A549 (cell line): ENCODE measurements at regions not wholly inside any gene's neighbourhood (a gene's known extent, or its start where the extent isn't known, plus 50 kb on each side); places are given as distances from the start of the nearest gene placed in this dataset.

ENCODE experiments used
- CTCF ChIP-seq: fragments of >200 bp; sonication (Bioruptor Twin); formaldehyde crosslinking; IDR thresholded peaks from 3 replicates; pipeline ENCODE4 v1.5.1; 2016
- EP300 ChIP-seq, 2 experiments: fragments of >200 bp; sonication (Bioruptor Twin); formaldehyde crosslinking; IDR thresholded peaks; 2 replicates in 1 of 2; 3 replicates in 1 of 2; pipeline ENCODE4 v1.6.1; 2016 to 2017
- ESRRA ChIP-seq: fragments of 150-350 bp; IDR thresholded peaks from 2 replicates; pipeline ENCODE4 v1.6.1; 2014; ENCODE audit warnings: mild to moderate bottlenecking, low read length, borderline replicate concordance
- FOSL2 ChIP-seq, 2 experiments: fragments of 450-650 bp in 1 of 2; fragments of >200 bp in 1 of 2; sonication (Bioruptor Twin) in 1 of 2; formaldehyde crosslinking; IDR thresholded peaks; 2 replicates each; pipeline versions ENCODE4 v1.5.0 to v1.6.1; 2016 to 2020; ENCODE audit warnings: mild to moderate bottlenecking in 1 of 2, moderate library complexity in 1 of 2
- GATA3 ChIP-seq: IDR thresholded peaks from 2 replicates; pipeline ENCODE4 v1.6.1; 2012; ENCODE audit warnings: borderline replicate concordance
- JUN ChIP-seq, 2 experiments: fragments of >200 bp; sonication (Bioruptor Twin); formaldehyde crosslinking; IDR thresholded peaks; 2 replicates in 1 of 2; 3 replicates in 1 of 2; pipeline ENCODE4 v1.6.1; 2016 to 2017
- MAFK ChIP-seq: fragments of 450-650 bp; IDR thresholded peaks from 2 replicates; pipeline ENCODE4 v1.6.1; 2014; ENCODE audit not compliant: partially characterized antibody
- MAX ChIP-seq: IDR thresholded peaks from 2 replicates; pipeline ENCODE4 v1.6.1; 2012
- MYC ChIP-seq: IDR thresholded peaks from 2 replicates; pipeline ENCODE4 v1.6.1; 2012; ENCODE audit warnings: mild to moderate bottlenecking, inconsistent platforms, low read length, improper control_type of control experiment, borderline replicate concordance
- POLR2A ChIP-seq: IDR thresholded peaks from 2 replicates; pipeline ENCODE4 v1.6.1; 2012; ENCODE audit warnings: mild to moderate bottlenecking, low read length
- REST ChIP-seq: fragments of 200-600 bp; sonication (generic); IDR thresholded peaks from 2 replicates; pipeline ENCODE4 v1.6.1; 2016; ENCODE audit warnings: antibody characterized with exemption, mild to moderate bottlenecking, moderate library complexity

- TF ChIP-seq CTCF (no peak), EP300 (IDR thresholded peaks at IDR 0.05) (no peak), REST (no peak), POLR2A (no peak), JUN (IDR thresholded peaks at IDR 0.05) (no peak), MAFK (no peak), MAX (no peak), ESRRA (no peak), GATA3 (no peak), FOSL2 (IDR thresholded peaks at IDR 0.05) (no peak), FOSL2 (CRISPR knock-in tag; IDR thresholded peaks at IDR 0.05) (no peak), MYC (no peak)
These were observed 56.2 kb upstream of the GPRIN3 start for GRCh38 chr4:89363786-89364185.
